ENCODE measurements at regions not wholly inside any gene's neighbourhood (a gene's known extent, or its start where the extent isn't known, plus 50 kb on each side); places are given as distances from the start of the nearest gene placed in this dataset.

DNA sequence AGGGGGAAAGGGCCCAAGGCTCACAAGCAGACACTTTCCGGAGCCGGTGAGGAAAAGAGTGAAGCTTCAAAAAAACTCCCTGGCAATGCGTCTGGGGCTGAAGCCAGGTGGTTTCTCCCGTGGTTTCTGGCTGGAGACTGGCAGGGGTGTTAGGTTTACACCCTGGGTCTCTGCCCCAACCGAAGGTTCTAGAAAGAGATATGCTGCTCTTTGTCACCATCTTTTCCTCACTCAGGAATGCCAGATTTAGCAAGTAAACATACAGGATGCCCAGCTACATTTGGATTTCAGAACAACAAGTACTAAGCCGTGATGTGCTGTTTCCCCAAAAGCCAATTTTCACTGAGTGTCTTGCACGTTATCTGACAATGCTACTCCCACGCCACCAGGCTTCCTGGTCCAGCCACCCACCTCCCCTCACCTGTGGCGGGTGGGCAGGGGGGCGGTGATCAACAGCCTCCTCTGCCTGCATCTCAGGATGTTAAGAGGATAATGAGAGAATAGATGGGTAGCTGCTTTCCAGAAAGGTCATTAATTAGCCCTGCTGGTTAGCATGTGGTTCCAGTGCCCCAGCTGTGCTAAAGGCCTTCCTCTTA lies 69.6 kb upstream of the OLIG2 start:
- Histone ChIP-seq H3K9me3 (no peaks in the 10 kb centered on the region), H3K4me3 (replicated peaks in 1 of 3) (no peak overlapping the region), H3K4me1 (no peaks in the 10 kb centered on the region), H3K27ac (no peak overlapping the region), H3K36me3 (no peaks in the 10 kb centered on the region), H3K27me3 (peaks cover 2% of the 10 kb centered on the region)
- WGBS, 2 donors, result 58 to 59% methylated on average over 10 of the region's 10 CpGs
- TF ChIP-seq POLR2A (IDR thresholded peaks at IDR 0.05), result no peak
- TF ChIP-seq, protein P1, sequence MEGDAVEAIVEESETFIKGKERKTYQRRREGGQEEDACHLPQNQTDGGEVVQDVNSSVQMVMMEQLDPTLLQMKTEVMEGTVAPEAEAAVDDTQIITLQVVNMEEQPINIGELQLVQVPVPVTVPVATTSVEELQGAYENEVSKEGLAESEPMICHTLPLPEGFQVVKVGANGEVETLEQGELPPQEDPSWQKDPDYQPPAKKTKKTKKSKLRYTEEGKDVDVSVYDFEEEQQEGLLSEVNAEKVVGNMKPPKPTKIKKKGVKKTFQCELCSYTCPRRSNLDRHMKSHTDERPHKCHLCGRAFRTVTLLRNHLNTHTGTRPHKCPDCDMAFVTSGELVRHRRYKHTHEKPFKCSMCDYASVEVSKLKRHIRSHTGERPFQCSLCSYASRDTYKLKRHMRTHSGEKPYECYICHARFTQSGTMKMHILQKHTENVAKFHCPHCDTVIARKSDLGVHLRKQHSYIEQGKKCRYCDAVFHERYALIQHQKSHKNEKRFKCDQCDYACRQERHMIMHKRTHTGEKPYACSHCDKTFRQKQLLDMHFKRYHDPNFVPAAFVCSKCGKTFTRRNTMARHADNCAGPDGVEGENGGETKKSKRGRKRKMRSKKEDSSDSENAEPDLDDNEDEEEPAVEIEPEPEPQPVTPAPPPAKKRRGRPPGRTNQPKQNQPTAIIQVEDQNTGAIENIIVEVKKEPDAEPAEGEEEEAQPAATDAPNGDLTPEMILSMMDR (IDR thresholded peaks at IDR 0.05), result no peak
- intact Hi-C loops (cut with DNase I), result no loop called here
- no peak for DNase-seq

DNA sequence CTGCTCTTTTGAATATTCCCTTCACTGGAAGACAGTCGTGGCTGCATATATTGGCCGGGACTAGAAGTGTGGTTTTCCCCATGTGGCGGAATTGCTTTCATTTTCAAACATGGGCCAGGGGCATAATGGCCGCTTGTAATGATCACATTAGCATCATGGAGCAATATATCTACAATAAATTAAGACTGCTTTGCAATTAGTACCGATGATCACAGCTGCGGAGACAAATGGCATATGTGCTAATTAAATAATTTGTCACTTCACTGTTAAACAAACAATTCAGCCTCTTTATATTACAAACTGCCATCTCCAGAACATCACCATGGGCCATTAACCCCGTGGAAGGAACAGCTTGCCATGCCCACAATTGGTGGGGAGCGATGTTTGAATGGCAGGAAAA lies 68.2 kb upstream of the OLIG2 start:
- peaks cover 6% of the 10 kb centered on the region for H3K27me3 ChIP-seq
- WGBS, 2 donors, result 82 to 85% methylated on average over 8 of the region's 8 CpGs

DNA sequence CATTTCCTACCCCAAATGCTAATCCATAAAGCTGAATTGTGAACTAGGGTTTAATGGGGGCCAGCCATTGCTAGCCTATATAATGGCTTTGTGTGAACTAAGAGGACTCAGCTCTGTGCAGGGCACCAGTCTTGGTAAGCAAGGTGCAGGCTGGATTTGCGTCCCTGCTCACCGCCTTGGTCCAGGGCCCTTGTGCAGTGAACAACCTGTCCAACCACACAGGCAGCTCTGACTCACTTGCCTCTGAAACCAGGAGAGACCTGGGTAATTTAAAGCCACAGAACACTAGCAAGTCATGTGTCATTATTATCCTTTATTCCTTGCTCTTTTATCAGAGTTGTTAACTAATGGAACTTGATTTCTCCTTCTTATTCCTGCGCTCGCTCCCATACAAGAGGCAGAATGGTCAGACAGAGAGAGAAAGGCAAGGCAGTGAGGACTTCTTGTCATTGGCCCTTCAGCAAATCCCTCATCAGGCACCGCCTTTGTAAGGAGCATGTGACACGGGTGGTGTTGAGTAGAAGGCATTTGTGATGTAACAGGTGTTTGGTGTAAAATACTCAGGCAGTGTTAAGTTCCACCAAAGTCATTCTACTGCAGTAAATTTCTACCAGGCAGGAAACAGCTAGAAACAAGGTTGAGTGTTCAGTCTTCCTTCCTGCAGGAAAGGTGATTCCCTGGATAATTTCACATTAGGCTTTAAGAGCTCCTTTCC lies 67.3 kb upstream of the OLIG2 start:
- H3K9me3 ChIP-seq, result no peaks in the 10 kb centered on the region
- no peak overlapping the region for H3K4me3 ChIP-seq (replicated peaks in 1 of 3)
- TF ChIP-seq, protein P1 (IDR thresholded peaks at IDR 0.05), result no peak
- no peak for TF ChIP-seq POLR2A (IDR thresholded peaks at IDR 0.05)
- DNase-seq, result no peak
- H3K36me3 ChIP-seq, result no peaks in the 10 kb centered on the region
- no peak overlapping the region for H3K27ac ChIP-seq
- intact Hi-C loops (cut with DNase I), result no loop called here
- no peaks in the 10 kb centered on the region for H3K4me1 ChIP-seq
- H3K27me3 ChIP-seq, result peaks cover 6% of the 10 kb centered on the region
- WGBS, 2 donors, result 76 to 84% methylated on average over 6 of the region's 6 CpGs

More for the DNA sequence above, 68.2 kb upstream of the OLIG2 start:
- Histone ChIP-seq H3K4me1 (no peaks in the 10 kb centered on the region), H3K9me3 (no peaks in the 10 kb centered on the region), H3K4me3 (replicated peaks in 1 of 3) (no peak overlapping the region), H3K36me3 (no peaks in the 10 kb centered on the region), H3K27ac (no peak overlapping the region)
- TF ChIP-seq, protein P1 (IDR thresholded peaks at IDR 0.05), result no peak
- no peak for TF ChIP-seq POLR2A (IDR thresholded peaks at IDR 0.05)
- DNase-seq, result no peak
- intact Hi-C loops (cut with DNase I), result no loop called here

DNA sequence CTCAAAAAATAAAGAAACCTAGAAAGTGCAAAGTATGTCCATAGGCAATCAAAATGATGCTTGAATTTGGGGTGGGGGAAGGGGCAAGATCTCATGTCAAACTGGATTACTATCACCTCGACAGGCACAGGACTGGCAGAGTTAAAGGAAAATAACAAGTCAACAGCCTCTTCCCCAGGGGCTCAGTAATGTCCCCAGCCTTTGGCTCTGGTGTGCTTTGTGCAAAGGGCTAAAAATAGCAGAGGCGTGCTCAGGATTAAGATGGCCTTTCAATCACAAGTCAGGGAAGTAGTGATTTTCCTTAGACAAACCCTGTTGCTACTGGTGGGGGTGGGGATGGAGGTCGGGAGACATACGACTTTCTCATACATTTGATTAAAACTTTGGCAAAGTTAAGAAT lies 63.5 kb upstream of the OLIG2 start:
- intact Hi-C loops (cut with DNase I), result no loop called here
- no peak overlapping the region for H3K27ac ChIP-seq
- H3K27me3 ChIP-seq, result peaks cover 6% of the 10 kb centered on the region
- WGBS, 2 donors, result 24 to 25% methylated on average over 4 of the region's 4 CpGs
- no peaks in the 10 kb centered on the region for H3K4me1 ChIP-seq
- DNase-seq, result no peak
- no peaks in the 10 kb centered on the region for H3K36me3 ChIP-seq
- no peaks in the 10 kb centered on the region for H3K9me3 ChIP-seq
- TF ChIP-seq POLR2A (IDR thresholded peaks at IDR 0.05), result no peak
- TF ChIP-seq, protein P1 (IDR thresholded peaks at IDR 0.05), result no peak
- H3K4me3 ChIP-seq (replicated peaks in 1 of 3), result no peak overlapping the region

DNA sequence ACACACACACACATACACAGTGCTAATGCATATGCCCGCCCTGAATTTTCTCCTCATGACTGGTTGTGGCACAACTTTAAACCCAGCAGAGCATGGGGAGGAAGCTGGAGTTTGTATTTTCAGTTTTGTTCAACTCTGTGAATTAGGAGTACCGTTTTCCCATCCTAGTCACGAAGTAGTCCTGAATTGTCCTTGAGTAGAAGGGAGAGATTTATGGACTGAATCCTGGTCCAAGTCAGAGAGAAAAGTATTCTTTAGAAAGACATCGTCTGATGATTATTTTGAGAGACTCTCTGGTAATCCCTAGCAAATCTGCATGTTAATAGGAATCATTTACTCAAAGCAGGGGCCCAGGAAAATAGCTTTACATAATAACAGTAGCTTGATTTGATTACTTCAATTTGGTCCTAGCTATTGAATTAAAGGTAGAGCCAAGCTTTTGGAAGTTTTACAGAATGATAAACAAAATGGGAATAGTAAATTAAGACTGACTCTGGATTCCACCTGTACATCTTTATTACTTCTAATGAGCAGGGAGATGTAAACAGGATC lies 60.5 kb upstream of the OLIG2 start:
- Histone ChIP-seq H3K4me1 (no peaks in the 10 kb centered on the region), H3K27ac (no peak overlapping the region), H3K9me3 (no peaks in the 10 kb centered on the region), H3K4me3 (replicated peaks in 1 of 3) (no peak overlapping the region), H3K36me3 (no peaks in the 10 kb centered on the region), H3K27me3 (peaks cover 6% of the 10 kb centered on the region)
- 35 to 42% methylated on average over 4 of the region's 4 CpGs for WGBS, 2 donors
- no peak for DNase-seq
- TF ChIP-seq POLR2A (IDR thresholded peaks at IDR 0.05), result no peak
- TF ChIP-seq, protein P1 (IDR thresholded peaks at IDR 0.05), result no peak
- intact Hi-C loops (cut with DNase I), result no loop called here

All from thyroid gland (tissue), 4 donors.